Osteoblast (primary cell): ENCODE measurements at regions not wholly inside any gene's neighbourhood (a gene's known extent, or its start where the extent isn't known, plus 50 kb on each side); places are given as distances from the start of the nearest gene placed in this dataset.
A peak's percentile ranks its signal among the peaks of the same experiment; 100 is the strongest.

ENCODE experiments used
- DNase-seq: peaks from one replicate; pipeline ENCODE4 v3.0.0; 2011; ENCODE audit warnings: low spot score, mixed read lengths; ENCODE audit not compliant: insufficient read length; ENCODE audit errors: missing footprints
- H2AFZ ChIP-seq: 2 replicates; pipeline ENCODE4 v1.6.0; 2011; ENCODE audit warnings: mild to moderate bottlenecking, low read length
- H3K27ac ChIP-seq: 2 replicates; pipeline ENCODE4 v1.5.1; 2011; ENCODE audit warnings: mild to moderate bottlenecking, low read depth, low read length, moderate library complexity
- H3K27me3 ChIP-seq: 2 replicates; pipeline ENCODE4 v1.6.0; 2012; ENCODE audit warnings: mild to moderate bottlenecking, control low read depth, inconsistent platforms, low read length, moderate library complexity; ENCODE audit not compliant: insufficient read depth
- H3K36me3 ChIP-seq: 2 replicates; pipeline ENCODE4 v1.5.1; 2011; ENCODE audit warnings: mild to moderate bottlenecking, low read length, control low read depth, moderate library complexity; ENCODE audit not compliant: insufficient read depth
- H3K4me1 ChIP-seq: 2 replicates; pipeline ENCODE4 v1.5.1; 2011; ENCODE audit warnings: mild to moderate bottlenecking, low read length, control low read depth, moderate library complexity; ENCODE audit not compliant: insufficient read depth
- H3K4me2 ChIP-seq: 2 replicates; pipeline ENCODE4 v1.6.0; 2011; ENCODE audit warnings: mild to moderate bottlenecking, low read length; ENCODE audit not compliant: insufficient read depth
- H3K4me3 ChIP-seq: fragments of 200-600 bp; sonication (generic); 3 replicates; pipeline ENCODE4 v1.5.1; 2012; ENCODE audit warnings: mild to moderate bottlenecking, low read length, inconsistent platforms; ENCODE audit not compliant: insufficient read depth
- H3K79me2 ChIP-seq: 2 replicates; pipeline ENCODE4 v1.6.0; 2012; ENCODE audit warnings: mild to moderate bottlenecking, low read length, control low read depth, inconsistent platforms; ENCODE audit not compliant: insufficient read depth
- H3K9me3 ChIP-seq: 2 replicates; pipeline ENCODE4 v1.5.1; 2011; ENCODE audit warnings: low read depth, low read length, control low read depth
- H4K20me1 ChIP-seq: 2 replicates; pipeline ENCODE4 v1.6.0; 2012; ENCODE audit warnings: mild to moderate bottlenecking, low read length, control low read depth; ENCODE audit not compliant: insufficient read depth
- CTCF ChIP-seq: IDR thresholded peaks from 2 replicates; pipeline ENCODE4 v1.5.1; 2011; ENCODE audit warnings: mild to moderate bottlenecking, low read depth, low read length, moderate library complexity; ENCODE audit errors: extremely low read depth

- no peak for TF ChIP-seq CTCF
- H3K79me2 ChIP-seq = no peaks in the 10 kb centered on the region
- no peaks in the 10 kb centered on the region for H3K36me3 ChIP-seq
- peak overlapping the region; percentile 56 for H3K4me3 ChIP-seq
- no peaks in the 10 kb centered on the region for H3K27me3 ChIP-seq
- DNase-seq = peak; percentile 92
- peak overlapping the region; percentile 22 for H2AFZ ChIP-seq
- peaks cover 48% of the 10 kb centered on the region for H3K4me1 ChIP-seq
- H3K4me2 ChIP-seq = peak overlapping the region; percentile 86
- H4K20me1 ChIP-seq = no peaks in the 10 kb centered on the region
- no peaks in the 10 kb centered on the region for H3K9me3 ChIP-seq
- peak overlapping the region; percentile 99 for H3K27ac ChIP-seq
Observed at GRCh38 chr14:50001151-50001998, 108.5 kb downstream of the ARF6 start.

- peaks cover 48% of the 10 kb centered on the region for H3K4me1 ChIP-seq
- no peaks in the 10 kb centered on the region for H3K36me3 ChIP-seq
- peak overlapping the region; percentile 92 for H3K4me2 ChIP-seq
- peak overlapping the region; percentile 76 for H2AFZ ChIP-seq
- no peaks in the 10 kb centered on the region for H3K27me3 ChIP-seq
- H3K79me2 ChIP-seq = no peaks in the 10 kb centered on the region
- DNase-seq = peak; percentile 93
- peak overlapping the region; percentile 99 for H3K27ac ChIP-seq
- H4K20me1 ChIP-seq = no peaks in the 10 kb centered on the region
- H3K9me3 ChIP-seq = no peaks in the 10 kb centered on the region
- peak overlapping the region; percentile 74 for H3K4me3 ChIP-seq
- no peak for TF ChIP-seq CTCF
Observed at GRCh38 chr14:50001999-50002925, 109.4 kb downstream of the ARF6 start.

- Histone ChIP-seq H3K4me3 (peak overlapping the region; percentile 74), H3K4me1 (peaks cover 48% of the 10 kb centered on the region), H4K20me1 (no peaks in the 10 kb centered on the region), H3K9me3 (no peaks in the 10 kb centered on the region), H3K27ac (peak overlapping the region; percentile 99), H3K4me2 (peak overlapping the region; percentile 92), H2AFZ (peak overlapping the region; percentile 76), H3K36me3 (no peaks in the 10 kb centered on the region), H3K79me2 (no peaks in the 10 kb centered on the region), H3K27me3 (no peaks in the 10 kb centered on the region)
- TF ChIP-seq CTCF = no peak
- no peak for DNase-seq
Observed at GRCh38 chr14:50002926-50003212, 110.0 kb downstream of the ARF6 start.
